GM21367 (cell line): ENCODE measurements at regions not wholly inside any gene's neighbourhood (a gene's known extent, or its start where the extent isn't known, plus 50 kb on each side); places are given as distances from the start of the nearest gene placed in this dataset.

ENCODE experiments used
- ATAC-seq: cut with Tn5 transposase; IDR thresholded peaks from one replicate; pipeline ENCODE4 v1.9.1; 2021; ENCODE audit not compliant: unreplicated experiment

DNA sequence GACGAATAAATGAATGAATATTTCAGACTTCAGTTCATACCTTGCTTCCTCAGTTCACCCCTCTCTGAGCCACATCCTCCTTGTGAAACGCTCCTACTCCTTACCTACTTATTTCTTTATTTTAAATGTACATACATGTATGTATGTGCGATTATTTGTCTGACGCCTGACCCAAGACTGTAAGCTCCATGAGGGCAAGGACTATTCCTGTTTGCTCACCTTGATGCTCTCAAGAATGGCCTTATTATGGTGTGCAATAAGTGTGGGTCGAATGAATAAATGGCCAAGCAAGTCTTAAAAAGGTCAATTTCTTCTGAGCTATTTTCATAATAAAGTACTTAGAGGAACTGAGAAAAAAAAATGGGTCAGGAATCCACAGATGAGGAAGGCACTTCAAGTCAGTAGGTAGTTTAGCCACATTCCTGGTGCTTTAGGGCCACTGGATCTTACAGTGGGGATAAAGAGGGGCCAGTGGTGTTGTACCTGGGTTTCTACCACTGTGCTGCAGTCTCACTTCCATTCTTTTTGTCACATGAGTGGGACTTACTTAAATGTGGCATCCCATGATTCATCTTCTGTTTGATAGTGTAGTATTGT lies 74.7 kb downstream of the SDC1 start:
- ATAC-seq = no peak

DNA sequence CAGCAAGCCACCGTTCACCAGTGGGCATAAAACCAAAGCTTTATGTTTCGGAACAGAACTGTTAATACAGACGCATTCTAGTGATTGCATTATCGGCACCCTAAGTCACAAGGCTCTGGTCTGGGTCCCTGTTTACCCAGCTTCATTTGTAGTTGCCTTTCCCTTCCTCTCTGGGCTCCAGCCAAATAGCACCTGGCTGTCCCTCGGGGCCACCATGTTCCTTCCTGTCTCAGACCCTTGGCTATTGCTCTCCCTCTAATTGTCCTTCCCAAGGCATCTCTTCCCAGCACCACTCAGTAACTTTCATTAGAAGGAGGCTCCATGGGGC lies 75.3 kb downstream of the SDC1 start:
- no peak for ATAC-seq

DNA sequence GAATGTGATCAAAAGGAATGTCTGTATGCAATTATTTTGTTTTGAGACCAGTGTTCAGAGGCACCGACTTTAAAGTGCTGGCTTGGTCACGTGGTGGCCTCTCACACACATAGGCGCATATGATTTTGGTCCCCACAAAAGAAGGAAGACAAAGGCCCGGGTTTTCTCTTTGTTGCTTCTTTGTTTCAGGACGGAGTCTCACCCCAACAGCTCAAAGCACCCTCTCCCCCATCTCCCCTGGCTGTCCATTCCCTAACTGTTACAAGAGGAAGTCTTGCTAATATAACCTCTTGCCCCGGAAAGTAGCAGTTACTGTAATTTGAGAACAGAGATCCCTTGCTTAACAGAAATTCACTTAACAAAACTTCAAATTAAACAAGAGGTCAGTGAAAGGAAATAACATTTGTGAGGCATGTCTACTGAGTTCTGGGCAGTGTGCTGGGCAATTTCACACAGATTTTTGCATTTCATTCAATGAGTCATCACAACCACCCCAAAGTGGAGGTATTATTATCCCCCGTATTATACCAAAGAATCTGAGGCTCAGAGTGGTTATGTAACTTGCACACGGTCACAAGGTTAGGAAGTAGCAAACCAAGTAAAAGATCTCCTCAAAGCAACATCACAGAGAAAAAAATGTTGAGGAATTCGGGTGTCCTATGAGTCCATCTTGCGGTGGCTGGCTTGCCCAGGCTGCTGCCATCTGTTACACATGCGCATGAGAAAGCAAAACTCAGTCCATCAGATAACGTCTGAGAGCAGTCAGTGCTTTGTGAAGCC lies 75.8 kb downstream of the SDC1 start:
- no peak for ATAC-seq

DNA sequence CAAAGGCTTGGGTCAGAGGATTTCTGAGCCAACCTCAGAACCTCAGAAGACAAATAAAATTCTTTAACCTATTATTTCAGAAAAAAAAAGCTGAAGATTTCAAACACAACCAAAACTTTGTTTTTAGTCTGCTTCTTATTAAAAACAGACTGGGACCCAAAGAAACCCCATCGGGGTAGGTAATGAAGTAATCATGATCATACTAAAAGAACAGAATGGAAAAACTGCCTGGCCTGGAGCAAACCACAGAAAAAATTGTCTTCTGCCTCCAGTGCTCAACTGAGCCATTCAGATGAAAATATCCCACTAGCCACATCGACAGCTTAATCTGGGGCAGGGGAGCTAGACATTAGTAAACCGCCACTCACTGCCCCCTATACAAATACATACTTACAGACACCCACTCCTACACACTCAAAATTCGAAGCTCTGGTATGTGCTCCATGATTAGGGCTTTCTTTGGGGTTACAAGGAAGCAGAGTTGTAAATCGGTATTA lies 76.5 kb downstream of the SDC1 start:
- ATAC-seq = no peak

DNA sequence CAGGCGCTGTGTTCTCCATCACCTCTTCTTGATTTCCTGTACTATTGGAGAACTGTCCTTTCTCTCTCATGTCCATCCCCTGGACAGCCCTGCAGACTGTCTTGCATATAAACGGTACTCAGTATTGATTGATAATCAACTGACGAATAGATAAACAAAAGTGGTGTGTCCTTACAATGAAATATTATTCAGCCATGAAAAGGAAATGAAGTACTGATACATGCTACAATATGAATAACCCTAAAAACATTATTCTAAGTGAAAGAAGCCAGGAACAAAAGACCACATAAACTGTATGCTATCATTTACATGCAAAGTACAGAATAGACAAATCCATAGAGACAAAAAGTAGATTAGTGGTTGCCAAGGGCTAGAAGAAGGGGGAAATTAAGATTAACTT lies 77.6 kb downstream of the SDC1 start:
- ATAC-seq = no peak

DNA sequence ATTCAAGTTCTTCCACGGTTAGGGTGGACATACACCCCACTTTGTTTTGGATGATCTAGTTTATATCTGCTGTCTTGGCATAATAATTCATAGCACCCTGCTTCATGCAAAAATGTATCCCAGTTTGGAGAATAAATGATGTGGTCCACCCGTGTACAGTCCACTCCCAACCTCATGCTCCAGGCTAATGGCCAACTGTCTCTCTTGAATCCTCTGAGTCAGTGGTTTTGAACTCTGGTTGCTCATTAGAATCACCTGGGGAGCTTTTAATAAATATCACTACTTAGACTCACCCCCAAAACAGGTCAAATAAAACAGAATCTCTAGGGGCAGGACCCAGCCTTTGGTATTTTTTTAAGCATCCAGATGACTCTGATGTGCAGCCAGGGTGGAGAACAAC lies 78.5 kb downstream of the SDC1 start:
- no peak for ATAC-seq

DNA sequence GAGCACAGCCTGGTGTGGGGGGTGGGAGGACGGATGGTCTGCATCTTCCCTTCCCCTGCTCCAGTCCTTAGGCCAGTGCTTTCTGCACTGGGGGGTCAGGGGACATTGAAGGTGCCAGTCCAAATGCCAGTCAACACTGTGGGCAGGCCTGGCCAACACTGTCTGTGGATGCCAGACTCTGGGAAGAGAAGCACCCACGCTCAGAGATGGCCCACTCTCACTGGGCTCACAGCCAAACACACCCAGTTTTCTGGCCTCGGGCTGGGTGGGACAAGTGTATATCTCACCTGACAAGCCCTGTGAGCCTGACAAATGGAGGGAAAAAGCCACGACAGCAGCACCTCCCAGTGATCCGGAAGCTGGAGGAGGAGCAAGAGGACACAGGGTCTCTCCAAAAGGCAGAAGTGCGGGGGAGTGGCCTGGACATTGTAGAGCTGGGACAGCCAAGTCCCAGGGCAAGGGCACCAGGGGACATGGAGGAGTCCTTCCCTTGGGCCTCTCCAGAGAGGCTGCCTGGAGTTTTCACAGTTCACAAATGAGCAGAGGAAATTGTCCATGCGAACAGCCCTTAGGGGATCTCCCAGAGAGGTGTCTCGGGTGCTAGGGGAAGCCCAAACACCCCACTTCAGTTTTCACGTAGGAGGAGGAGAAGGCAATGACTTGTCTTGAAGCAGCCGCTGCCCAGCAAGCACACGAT lies 79.3 kb downstream of the SDC1 start:
- ATAC-seq = peak; percentile 71

DNA sequence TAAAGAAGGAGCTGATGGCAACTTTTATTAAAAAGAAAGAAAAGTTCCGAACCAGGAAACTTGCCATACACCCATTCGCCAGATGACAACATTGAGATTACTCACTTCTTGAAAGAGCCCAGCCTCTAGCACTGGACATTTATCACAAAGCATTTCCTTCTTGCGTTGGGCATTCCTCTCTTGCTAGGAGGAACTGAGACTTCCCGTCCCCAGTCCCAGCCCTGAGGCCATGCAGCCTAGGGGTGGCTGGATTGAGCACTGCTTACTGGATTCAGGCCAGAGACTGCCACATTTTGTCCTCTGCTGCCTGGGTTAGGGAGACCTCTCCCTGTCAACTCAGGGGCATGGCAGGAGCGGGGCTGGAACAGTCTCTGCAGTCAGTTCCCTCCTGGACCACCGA lies 80.1 kb downstream of the SDC1 start:
- no peak for ATAC-seq

DNA sequence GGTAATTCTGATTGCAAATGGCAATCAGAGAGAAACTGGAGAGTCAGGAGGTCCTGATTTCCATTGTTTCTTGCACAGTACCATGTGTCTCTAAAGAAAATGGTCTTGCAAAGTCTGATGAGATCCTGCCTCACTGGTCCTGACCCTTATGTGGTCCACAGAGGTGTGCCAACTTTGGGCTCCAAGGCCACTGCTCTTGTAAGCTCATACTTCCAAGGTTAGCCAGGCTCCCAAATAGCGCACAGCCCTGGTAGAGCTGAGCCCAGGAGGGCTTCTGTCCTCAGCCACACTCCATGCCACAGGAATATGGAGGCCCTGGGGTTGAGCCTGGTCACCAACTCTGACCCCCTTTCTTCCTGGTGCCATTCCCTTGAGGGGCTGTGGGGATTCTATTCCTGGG lies 80.7 kb downstream of the SDC1 start:
- no peak for ATAC-seq

DNA sequence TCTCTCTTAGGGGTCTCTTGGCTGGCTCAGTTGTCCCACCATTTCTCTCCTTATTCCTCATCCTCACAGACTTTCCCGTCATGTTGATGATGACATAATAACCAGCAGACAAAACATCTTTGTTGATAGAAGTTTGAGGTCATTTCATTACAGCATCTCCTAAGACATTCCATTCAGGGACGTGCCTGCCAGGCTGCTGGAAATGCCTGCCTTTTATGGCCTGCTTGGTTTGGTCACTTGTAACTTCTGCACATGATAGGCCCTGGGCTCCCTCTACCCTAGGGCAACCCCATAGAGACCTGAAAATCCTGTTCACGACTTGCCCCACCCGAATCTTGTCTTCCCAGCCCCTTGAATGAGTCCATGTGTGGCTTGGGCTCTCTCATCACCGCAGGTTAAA lies 81.7 kb downstream of the SDC1 start:
- ATAC-seq = no peak

DNA sequence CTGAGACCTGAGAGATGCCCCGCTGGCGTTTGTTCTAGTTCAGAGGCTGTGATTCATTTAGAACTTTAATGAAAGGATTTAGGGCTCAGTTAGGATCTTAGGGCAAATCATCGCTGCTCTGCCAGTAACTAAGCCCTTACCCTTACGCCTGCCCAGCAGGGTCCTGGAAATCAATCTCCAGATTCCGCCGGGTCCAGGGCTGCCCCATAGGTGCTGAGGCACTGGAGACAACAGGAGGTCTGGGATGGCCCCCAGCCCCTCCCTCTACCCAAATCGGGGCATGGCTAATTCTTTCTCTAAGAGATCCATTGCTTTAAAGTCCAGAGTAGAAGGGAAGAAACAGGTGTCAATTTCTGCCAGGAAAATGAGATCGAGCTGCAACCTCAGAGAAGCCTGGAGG lies 83.1 kb downstream of the SDC1 start:
- no peak for ATAC-seq

DNA sequence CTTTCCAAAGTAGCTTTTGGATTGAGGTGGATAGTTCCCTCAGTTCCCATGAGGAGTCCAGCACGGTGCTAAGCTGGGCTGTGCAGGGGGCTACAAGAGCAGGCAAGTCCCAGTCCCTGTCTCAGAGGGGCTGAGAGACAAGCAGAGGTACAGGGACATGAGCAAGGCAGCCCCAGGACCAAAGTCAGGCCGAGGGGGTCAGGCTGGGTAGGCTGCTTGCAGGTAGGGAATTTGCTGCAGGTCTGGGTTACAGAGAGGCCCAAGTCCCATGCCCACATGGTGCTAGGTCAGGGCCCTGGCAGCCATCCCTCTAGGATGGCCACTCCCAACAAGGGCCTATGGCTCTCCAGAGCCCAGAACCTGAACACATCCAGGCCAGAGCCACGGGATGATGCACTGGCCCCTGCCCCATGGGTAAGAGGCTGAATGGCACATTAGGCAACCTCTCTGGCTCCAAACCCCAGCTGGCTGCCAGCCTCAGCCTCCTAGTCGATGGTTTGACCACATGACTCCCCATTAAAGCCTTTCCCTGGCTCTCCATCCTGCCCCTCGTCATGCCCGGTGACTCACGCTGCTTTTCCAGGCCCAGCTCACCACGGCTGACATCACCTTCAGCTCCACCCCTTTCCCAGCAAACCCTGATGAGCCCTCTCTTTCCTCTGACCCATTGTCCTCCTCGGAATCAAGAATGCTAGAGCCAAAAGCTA lies 83.7 kb downstream of the SDC1 start:
- no peak for ATAC-seq

DNA sequence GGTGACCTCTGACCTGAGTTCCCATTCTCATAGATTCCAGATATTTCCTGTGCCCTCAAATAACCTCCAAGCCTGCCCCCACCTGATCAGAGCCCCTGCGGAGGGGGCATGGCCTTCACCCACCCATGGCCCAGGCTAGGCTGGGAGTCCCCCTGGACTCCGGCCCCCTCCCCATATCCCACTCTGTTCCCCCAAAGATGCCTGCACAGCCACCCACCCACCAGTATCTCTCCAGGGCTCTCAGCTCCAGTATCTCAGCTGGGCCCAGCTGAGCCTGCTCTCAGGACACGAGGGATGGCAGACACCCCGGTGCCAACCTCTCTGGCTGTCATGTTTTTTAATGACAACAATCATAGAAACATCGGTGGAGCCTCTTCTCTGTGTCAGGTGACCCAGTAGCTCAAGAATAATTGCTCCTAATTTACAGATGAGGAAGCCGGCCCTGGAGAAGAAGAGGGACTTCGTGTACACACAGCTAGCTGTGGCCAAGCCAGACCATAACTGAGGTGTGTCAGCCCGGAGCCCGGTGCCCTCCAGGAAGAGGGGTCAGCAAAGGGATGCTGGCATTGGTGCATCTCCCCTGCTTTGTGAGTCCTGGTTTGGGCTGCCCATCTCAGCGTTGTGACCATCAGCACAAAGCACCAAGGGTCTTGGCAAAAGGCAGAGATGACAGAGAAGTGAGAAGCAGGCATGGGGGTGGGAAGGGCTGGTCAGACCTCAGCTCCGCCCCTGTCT lies 84.4 kb downstream of the SDC1 start:
- no peak for ATAC-seq

DNA sequence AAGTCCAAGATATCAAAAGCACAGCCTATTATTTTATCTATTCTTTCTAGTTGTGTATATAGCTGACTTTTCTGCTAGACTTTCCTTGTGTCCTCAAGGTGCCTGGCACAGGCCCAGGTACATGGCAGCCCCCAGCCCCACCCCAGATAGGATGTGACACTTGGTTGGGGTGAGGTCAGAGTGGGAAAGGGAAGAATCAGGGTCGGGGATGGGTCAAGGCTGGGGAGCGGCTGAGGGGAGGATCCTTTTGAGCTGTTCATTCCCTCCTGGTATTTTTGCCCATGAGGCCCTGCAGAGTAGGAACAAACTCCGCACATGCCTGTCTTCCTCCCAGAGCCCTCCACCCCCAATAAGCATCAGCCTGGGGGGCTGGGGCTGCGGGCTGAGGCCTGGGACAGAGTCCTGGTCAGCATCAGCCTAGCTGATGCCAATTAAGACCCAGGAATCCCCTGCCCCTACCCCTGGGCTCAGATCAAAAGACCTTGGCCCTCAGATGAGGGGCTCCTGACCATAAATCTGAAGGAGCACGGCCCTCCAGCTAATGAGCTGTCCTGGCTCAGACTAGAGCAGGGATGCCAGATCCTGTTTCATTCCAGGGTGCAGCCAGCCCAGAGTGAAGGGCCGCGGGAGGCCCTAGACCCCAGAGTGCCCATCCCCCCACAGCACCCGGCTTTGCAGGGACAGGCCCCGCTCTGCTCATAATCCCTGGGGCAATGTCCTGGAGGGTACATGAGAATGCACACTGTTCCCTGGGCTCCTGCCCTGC lies 85.3 kb downstream of the SDC1 start:
- ATAC-seq = no peak

DNA sequence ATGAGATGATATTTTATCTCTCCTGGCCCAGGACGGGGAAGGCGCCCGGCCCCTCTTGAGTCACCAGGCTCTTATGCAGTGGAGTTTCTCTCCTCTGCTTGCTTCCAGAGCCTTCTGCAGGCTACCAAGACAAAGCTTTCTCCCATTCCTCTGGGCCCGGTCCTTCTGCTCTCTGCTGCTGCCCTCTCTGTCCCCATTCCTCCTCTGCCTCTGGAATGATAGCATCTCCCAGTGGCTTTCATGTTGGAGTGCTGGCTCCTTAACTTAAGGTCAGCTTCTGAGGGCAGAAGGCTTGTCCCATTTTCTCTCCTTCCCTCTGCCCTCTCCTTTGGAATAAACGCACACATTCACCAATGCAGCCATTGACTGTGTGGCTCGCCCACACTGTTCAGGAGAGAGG lies 86.2 kb downstream of the SDC1 start:
- ATAC-seq = no peak

DNA sequence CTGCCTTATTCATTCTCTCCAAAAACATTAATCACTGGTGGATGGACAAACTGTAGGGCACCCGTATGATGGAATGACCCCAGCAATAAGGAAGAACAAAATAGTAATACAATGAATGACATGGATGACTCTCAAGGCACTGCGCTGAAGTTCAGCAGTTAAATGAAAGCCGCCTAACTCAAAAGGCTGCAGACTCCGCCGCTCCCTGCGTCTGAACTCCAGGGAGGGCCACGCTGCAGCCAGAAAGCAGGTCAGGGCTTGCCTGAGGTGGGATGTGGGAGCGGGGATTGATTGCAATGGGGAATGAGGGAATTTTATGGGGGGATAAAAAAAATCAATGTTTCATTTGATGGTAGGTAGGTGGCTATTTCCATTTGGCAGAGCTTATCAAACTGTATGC lies 86.5 kb upstream of the LAPTM4A start:
- ATAC-seq = no peak

DNA sequence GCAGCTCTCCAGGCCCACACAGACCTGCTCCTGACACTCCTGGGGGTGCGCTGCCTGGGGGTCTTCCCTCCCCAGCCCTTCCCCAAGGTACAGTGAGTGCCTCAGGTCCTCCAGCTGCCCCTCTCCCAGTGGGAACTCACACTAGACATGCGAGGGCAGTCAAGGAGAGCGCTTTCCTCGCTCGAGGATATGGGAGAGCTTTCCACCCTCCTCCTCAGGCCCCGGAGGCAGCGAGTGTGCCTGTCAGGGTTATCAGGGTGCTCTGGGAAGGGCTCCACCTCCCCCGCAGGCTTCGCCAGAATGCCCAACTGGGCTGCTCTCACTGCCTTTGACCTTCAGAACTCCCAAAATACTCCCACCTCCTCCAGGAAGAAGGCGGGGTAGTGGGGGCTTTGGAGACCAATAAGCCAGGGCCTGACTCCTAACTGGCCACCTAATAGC lies 85.7 kb upstream of the LAPTM4A start:
- ATAC-seq = no peak

DNA sequence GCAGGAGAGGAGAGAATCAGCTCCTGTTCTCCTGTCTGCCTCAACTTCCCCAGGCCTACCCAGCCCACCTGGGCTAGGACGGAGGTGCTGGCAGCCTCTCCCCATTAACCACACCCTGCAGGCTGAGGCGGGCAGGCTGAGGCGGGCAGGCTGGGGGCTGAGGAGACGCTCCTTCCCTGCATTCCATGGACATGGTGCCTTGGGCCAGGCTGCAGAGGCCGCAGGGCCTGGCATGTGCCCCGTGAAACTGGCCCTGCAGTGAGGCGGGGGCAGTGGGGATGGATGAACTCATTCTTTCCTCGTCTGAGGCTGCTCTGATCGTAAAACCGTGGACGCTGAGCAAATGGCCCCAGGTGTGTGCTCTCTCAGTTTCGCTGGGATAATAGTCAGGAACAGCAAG lies 84.7 kb upstream of the LAPTM4A start:
- no peak for ATAC-seq

DNA sequence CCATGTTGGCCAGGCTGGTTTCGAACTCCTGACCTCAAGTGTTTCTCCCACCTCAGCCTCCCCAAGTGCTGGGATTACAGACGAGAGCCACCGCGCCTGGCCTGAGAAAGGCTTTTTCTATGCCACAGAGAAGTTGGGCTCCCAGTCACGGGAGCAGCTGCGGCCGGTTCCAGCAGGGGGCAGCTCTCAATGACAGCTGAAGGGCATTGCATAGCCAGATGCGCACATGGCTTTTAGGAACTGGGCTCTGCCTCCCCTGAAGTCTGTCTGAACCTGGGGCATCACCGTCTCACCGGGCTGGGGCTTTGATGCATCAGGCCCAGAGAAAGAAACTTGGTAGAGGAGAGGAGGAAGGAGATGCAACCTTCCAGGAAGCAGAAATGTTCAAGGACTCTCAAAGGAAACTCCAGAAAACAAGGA lies 84.2 kb upstream of the LAPTM4A start:
- peak; percentile 71 for ATAC-seq

DNA sequence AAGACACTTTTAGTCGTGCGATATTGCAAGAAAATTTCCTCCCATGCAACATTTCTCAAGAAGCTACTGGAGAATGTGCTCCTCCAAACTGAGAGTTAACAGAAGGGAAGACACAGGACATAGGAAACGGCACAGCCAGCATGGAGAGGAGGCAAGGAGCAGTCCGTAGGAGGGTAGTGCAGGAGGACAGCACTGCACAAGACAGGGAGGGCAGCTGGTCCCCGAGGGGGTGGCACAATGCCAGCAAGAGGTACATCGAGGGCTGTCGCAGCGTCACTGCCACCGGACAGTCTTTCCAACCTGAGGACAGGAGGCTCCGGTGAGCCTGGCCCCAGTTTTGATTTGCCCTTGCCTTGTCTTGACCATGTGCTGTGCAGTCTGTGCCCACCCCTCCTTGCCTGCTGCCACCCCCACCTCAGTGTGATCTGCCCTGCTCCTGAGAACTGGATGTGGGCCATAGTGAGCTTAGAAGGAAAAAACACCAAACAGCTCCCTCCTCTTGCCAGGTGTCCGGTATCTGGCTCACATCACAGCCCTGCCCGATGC lies 81.6 kb upstream of the LAPTM4A start:
- ATAC-seq = no peak
